NOMO-1 treated with DMSO at 0.1 percent for 48 hours (cell line): ENCODE measurements at regions not wholly inside any gene's neighbourhood (a gene's known extent, or its start where the extent isn't known, plus 50 kb on each side); places are given as distances from the start of the nearest gene placed in this dataset.
"Not testable (repeated sequence)": the region's sequence is repeated elsewhere in the genome, so short reads cannot be mapped to it uniquely, and the experiment has no call there.

ENCODE experiments used
- DNase-seq: peaks from one replicate; lab custom pipeline; 2025; ENCODE audit not compliant: unreplicated experiment; lab: John Stamatoyannopoulos, UW

- DNase-seq: no peak
Measured at GRCh38 chr6:68080074-68080473, 555.0 kb upstream of the ADGRB3 start.

- DNase-seq: no peak
Measured at GRCh38 chr6:68077661-68078060, 557.4 kb upstream of the ADGRB3 start.

- DNase-seq: no peak
Measured at GRCh38 chr6:68071740-68072139, 563.3 kb upstream of the ADGRB3 start.

GRCh38 chr6:68069921-68070710 is 565.0 kb upstream of the ADGRB3 start:
- DNase-seq: no peak

GRCh38 chr6:68059899-68060298 is 575.2 kb upstream of the ADGRB3 start:
- no peak for DNase-seq

GRCh38 chr6:68059261-68059660 is 575.8 kb upstream of the ADGRB3 start:
- no peak for DNase-seq

GRCh38 chr6:68056596-68056995 is 578.5 kb upstream of the ADGRB3 start:
- DNase-seq: not testable (repeated sequence)

GRCh38 chr6:68054756-68055155 is 580.3 kb upstream of the ADGRB3 start:
- DNase-seq: no peak

- DNase-seq: no peak
Measured at GRCh38 chr6:68053805-68054373, 581.2 kb upstream of the ADGRB3 start.

- no peak for DNase-seq
Measured at GRCh38 chr6:68052234-68052633, 582.8 kb upstream of the ADGRB3 start.

- DNase-seq: no peak
Measured at GRCh38 chr6:68049562-68049961, 585.5 kb upstream of the ADGRB3 start.

- no peak for DNase-seq
Measured at GRCh38 chr6:68046756-68047155, 588.3 kb upstream of the ADGRB3 start.

- no peak for DNase-seq
Measured at GRCh38 chr6:68046302-68046701, 588.8 kb upstream of the ADGRB3 start.

- no peak for DNase-seq
Measured at GRCh38 chr6:68045193-68045592, 589.9 kb upstream of the ADGRB3 start.

- no peak for DNase-seq
Measured at GRCh38 chr6:68044264-68044663, 590.8 kb upstream of the ADGRB3 start.

- no peak for DNase-seq
Measured at GRCh38 chr6:68043122-68043398, 592.0 kb upstream of the ADGRB3 start.

GRCh38 chr6:68042339-68043121 is 592.6 kb upstream of the ADGRB3 start:
- no peak for DNase-seq

GRCh38 chr6:68040780-68041179 is 594.3 kb upstream of the ADGRB3 start:
- DNase-seq: no peak

- DNase-seq: no peak
Measured at GRCh38 chr6:68040312-68040778, 594.7 kb upstream of the ADGRB3 start.

GRCh38 chr6:68039641-68040311 is 595.3 kb upstream of the ADGRB3 start:
- DNase-seq: no peak

GRCh38 chr6:68038815-68039408 is 596.2 kb upstream of the ADGRB3 start:
- DNase-seq: no peak
